Transverse colon (tissue), 4 donors: ENCODE measurements at regions not wholly inside any gene's neighbourhood (a gene's known extent, or its start where the extent isn't known, plus 50 kb on each side); places are given as distances from the start of the nearest gene placed in this dataset.
"Not testable (repeated sequence)": the region's sequence is repeated elsewhere in the genome, so short reads cannot be mapped to it uniquely, and the experiment has no call there.

ENCODE experiments used
- DNase-seq: peaks from one replicate; pipeline ENCODE4 v3.0.0-alpha.2; 2019
- H3K27ac ChIP-seq, 4 donors: fragments of 200-600 bp; sonication (generic); 2 replicates each; pipeline ENCODE4 v1.5.1; 2016 to 2018; ENCODE audit warnings: inconsistent platforms in 4 of 4
- H3K27me3 ChIP-seq: fragments of 200-600 bp; sonication (generic); 2 replicates; pipeline ENCODE4 v1.5.1; 2017; ENCODE audit warnings: inconsistent platforms
- H3K36me3 ChIP-seq, 4 donors: fragments of 200-600 bp; sonication (generic); 2 replicates each; pipeline ENCODE4 v1.5.1; 2017 to 2019; ENCODE audit warnings: inconsistent platforms in 4 of 4
- H3K4me1 ChIP-seq, 4 donors: fragments of 200-600 bp; sonication (generic); 2 replicates each; pipeline ENCODE4 v1.5.1; 2017 to 2020; ENCODE audit warnings: inconsistent platforms in 4 of 4
- H3K4me3 ChIP-seq, 4 donors: fragments of 200-600 bp; sonication (generic); 1 replicate in 1 of 4; 2 replicates in 3 of 4; pipeline versions ENCODE4 v1.5.1 to v1.6.1; 2017 to 2019; ENCODE audit warnings: inconsistent platforms in 4 of 4
- H3K9me3 ChIP-seq, 2 donors: fragments of 200-600 bp; sonication (generic); 2 replicates each; pipeline ENCODE4 v1.5.1; 2017 to 2019; ENCODE audit warnings: inconsistent platforms in 2 of 2
- EP300 ChIP-seq: sonication (generic); formaldehyde crosslinking; IDR thresholded peaks from one replicate; pipeline ENCODE4 v1.6.1; 2017; ENCODE audit warnings: antibody characterized with exemption, low read depth
- POLR2A ChIP-seq: fragments of 450-650 bp; IDR thresholded peaks from one replicate; pipeline ENCODE4 v1.6.1; 2016; ENCODE audit warnings: antibody characterized with exemption, mild to moderate bottlenecking, moderate library complexity
- POLR2AphosphoS5 ChIP-seq, 3 donors: sonication (generic); formaldehyde crosslinking; IDR thresholded peaks; one replicate each; pipeline ENCODE4 v1.6.1; 2016; ENCODE audit warnings: antibody characterized with exemption in 3 of 3
- WGBS, 2 donors: methylation state at CpG; one replicate each; pipeline ENCODE4 v1.1.5; 2018; ENCODE audit warnings: low coverage in 1 of 2; 5-methylcytosine and 5-hydroxymethylcytosine counted together
- in situ Hi-C, 4 donors: fragments of 200-750 bp; cut with MboI; loops; one replicate each; pipeline versions ENCODE4 v1.15.0 to v1.15.1; 2017; ENCODE audit warnings: low sequenced_read_pairs in 3 of 4, low pct_ligation_motif_present in 1 of 4, low pct_unique_long_range_greater_than_20kb in 1 of 4
- intact Hi-C: fragments of 100-400 bp; cut with DNase I; formaldehyde crosslinking; loops from one replicate; pipeline ENCODE4 v1.15.1; 2023; ENCODE audit warnings: low total_unique reads
- TF ChIP-seq, protein P1 (sequence below), 5 experiments: fragments of 200-600 bp in 3 of 5; fragments of 450-650 bp in 2 of 5; sonication (generic) in 3 of 5; IDR thresholded peaks; 1 replicate in 2 of 5; 2 replicates in 3 of 5; pipeline ENCODE4 v1.5.1; 2016 to 2017; ENCODE audit warnings: antibody characterized with exemption in 5 of 5, inconsistent platforms in 3 of 5, mild to moderate bottlenecking in 2 of 5, moderate library complexity in 1 of 5

DNA sequence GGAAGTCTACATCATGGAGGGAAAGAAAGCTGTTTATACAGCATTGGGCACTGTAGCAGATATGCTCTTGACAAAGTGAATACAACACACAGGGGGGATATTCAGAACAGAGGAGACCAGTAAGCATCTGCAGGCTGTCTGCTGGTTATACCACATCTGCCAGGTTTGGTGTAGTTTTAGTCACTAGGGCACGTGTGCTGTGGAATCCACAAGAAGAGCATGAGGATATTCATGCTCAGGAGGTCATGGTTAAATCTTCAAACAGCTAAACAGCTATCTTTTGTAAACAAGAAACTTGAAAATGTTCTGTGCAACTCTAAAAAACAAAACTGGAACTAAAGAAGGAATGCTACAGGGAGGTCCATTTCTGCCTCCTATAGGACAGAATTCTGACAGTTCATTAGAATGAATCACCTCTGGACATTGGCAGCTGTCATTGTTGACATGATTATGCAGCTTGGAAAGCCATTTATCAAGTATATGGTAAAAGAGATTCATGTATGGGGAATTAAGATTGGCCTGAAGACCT lies 175.8 kb downstream of the RCHY1 start:
- H3K9me3 ChIP-seq, result no peaks in the 10 kb centered on the region
- no peak for TF ChIP-seq POLR2A
- TF ChIP-seq, protein P1, sequence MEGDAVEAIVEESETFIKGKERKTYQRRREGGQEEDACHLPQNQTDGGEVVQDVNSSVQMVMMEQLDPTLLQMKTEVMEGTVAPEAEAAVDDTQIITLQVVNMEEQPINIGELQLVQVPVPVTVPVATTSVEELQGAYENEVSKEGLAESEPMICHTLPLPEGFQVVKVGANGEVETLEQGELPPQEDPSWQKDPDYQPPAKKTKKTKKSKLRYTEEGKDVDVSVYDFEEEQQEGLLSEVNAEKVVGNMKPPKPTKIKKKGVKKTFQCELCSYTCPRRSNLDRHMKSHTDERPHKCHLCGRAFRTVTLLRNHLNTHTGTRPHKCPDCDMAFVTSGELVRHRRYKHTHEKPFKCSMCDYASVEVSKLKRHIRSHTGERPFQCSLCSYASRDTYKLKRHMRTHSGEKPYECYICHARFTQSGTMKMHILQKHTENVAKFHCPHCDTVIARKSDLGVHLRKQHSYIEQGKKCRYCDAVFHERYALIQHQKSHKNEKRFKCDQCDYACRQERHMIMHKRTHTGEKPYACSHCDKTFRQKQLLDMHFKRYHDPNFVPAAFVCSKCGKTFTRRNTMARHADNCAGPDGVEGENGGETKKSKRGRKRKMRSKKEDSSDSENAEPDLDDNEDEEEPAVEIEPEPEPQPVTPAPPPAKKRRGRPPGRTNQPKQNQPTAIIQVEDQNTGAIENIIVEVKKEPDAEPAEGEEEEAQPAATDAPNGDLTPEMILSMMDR (IDR thresholded peaks at IDR 0.05), result no peak
- TF ChIP-seq POLR2AphosphoS5 (IDR thresholded peaks at IDR 0.05), result no peak
- no peak for TF ChIP-seq EP300
- 33 to 55% methylated on average over 1 of the region's 1 CpG for WGBS, 2 donors
- H3K36me3 ChIP-seq, result no peaks in the 10 kb centered on the region
- in situ Hi-C loops (no loop called here), intact Hi-C loops (no loop called here)
- no peak overlapping the region for H3K4me3 ChIP-seq
- no peaks in the 10 kb centered on the region for H3K27me3 ChIP-seq
- no peak for DNase-seq
- H3K27ac ChIP-seq, result no peak overlapping the region
- H3K4me1 ChIP-seq, result no peaks in the 10 kb centered on the region

DNA sequence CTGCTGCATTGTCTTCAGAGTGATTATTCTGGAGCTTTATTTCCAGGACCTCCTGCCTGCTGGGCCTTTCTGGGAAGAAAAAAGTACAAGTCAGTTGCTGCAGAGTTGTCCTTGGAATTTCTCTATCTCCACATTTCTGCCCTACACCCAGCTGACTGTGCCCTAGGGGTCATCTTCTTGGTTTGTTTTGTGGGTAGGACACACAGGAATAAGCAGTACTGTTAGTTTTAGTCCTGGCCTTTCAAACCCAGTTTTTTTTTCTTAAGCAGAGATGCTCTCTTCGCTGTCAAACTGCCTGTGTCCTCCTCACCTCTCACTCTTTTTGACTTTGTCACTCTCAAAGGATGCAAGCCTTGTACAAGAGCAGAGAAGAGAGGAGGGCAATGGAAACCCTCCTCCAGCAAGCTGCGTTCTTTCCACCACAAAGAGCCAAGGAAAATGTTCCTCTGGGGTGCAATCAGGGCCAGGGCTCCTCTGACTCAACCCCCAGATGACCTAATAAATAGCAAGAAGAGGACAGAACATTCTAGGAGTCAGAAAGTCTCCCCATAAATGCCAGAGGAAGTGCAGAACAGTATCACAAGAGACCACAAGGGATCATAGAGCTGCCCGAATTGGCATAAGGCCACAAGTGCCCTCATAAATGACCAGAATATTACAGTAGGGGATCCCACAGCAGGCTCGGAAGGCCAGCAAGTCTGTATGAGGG lies 186.2 kb downstream of the RCHY1 start:
- WGBS, 2 donors, result 50 to 70% methylated on average over 1 to 4 of the region's 4 CpGs
- Histone ChIP-seq H3K27me3 (no peaks in the 10 kb centered on the region), H3K4me3 (no peak overlapping the region), H3K27ac (peak overlapping the region in 1 of 4 donors; percentile 11), H3K4me1 (no peaks in the 10 kb centered on the region), H3K9me3 (peaks cover 0 to 3% of the 10 kb centered on the region in 2 donors), H3K36me3 (no peaks in the 10 kb centered on the region)
- in situ Hi-C loops, result no loop called here
- no peak for DNase-seq
- peak in 1 of 3 donors; percentile 43 for TF ChIP-seq POLR2AphosphoS5 (IDR thresholded peaks at IDR 0.05)
- TF ChIP-seq EP300, result peak; percentile 12
- no peak for TF ChIP-seq POLR2A
- intact Hi-C loops, result no loop called here

DNA sequence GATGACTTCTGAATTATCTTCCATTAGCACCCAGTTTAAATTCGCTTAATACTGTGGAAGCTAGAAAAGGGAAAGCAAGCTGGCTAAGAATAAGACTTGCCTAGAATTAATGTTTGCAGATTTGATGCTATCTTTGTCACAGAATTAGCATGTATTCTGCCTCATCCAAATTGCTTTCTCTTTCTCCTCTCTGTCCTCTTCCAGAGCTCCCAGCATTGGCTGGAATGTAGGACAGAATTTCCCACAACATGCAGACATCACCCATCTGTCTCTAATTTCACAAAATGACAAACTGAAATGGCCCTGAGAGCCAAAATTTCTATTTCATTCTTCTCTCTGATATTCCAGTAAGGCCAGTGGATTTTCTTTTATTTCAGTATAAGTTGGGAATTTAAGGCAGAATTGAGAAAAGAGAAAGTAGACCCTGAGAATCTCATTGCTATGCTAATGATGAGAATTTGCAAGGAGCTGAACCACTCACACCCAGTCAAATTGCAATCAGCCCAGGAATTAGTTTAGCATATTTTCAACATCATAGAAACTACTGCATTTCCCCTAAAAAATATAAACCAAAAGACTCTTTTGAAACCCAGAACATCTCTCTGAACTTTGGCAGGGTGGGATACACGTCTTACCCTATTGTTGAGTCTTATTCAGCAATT lies 188.8 kb downstream of the RCHY1 start:
- Histone ChIP-seq H3K27me3 (no peaks in the 10 kb centered on the region), H3K4me1 (no peaks in the 10 kb centered on the region), H3K36me3 (no peaks in the 10 kb centered on the region), H3K9me3 (no peaks in the 10 kb centered on the region), H3K27ac (peak overlapping the region in 3 of 4 donors; percentile 12 to 37 (median 22)), H3K4me3 (no peak overlapping the region)
- intact Hi-C loops (no loop called here), in situ Hi-C loops (no loop called here)
- DNase-seq, result no peak
- TF ChIP-seq EP300 (no peak), POLR2A (no peak), POLR2AphosphoS5 (IDR thresholded peaks at IDR 0.05) (no peak)
- TF ChIP-seq, protein P1 (IDR thresholded peaks at IDR 0.05), result no peak
- 67 to 71% methylated on average over 2 of the region's 2 CpGs for WGBS, 2 donors

DNA sequence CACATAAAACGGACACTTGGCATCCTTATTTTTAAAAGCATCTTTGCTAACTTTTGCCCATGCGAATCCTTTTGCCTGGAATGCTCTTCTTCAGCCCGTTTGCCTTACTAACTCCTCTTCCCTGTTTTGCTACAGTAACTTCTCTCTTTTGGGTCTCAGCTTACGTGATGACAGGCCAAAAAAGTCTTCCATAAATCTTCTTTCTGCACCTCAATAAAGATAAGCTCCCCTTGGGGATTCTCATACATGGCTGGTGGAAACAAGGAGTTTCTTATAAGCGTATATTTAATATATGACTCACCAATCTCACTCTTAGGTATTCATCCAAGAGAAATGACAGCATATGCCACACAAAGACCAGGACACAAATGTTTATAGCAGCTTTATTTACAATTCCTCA lies 192.7 kb downstream of the RCHY1 start:
- intact Hi-C loops (no loop called here), in situ Hi-C loops (no loop called here)
- no peak for DNase-seq
- TF ChIP-seq POLR2AphosphoS5 (IDR thresholded peaks at IDR 0.05) (no peak), EP300 (no peak), POLR2A (no peak)
- TF ChIP-seq, protein P1 (IDR thresholded peaks at IDR 0.05), result no peak
- WGBS, 2 donors, result 69 to 72% methylated on average over 5 of the region's 5 CpGs
- H3K9me3 ChIP-seq, result peaks cover 0 to 5% of the 10 kb centered on the region in 2 donors
- H3K27me3 ChIP-seq, result no peaks in the 10 kb centered on the region
- no peaks in the 10 kb centered on the region for H3K36me3 ChIP-seq
- no peak overlapping the region for H3K27ac ChIP-seq
- no peaks in the 10 kb centered on the region for H3K4me1 ChIP-seq
- no peak overlapping the region for H3K4me3 ChIP-seq

DNA sequence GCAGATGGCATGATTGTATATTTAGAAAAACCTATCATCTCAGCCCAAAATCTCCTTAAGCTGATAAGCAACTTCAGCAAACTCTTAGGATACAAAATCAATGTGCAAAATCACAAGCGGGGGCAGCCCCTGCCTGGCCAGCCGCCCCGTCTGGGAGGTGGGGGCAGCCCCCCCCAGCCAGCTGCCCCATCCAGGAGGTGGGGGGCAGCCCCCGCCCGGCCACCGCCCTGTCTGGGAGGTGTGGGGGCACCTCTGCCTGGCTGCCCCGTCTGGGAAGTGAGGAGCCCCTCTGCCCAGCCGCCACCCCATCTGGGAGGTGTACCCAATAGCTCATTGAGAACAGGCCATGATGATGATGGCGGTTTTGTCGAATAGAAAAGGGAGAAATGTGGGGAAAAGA lies 196.6 kb downstream of the RCHY1 start:
- H3K27ac ChIP-seq, intact Hi-C loops, H3K27me3 ChIP-seq, H3K36me3 ChIP-seq, H3K9me3 ChIP-seq, in situ Hi-C loops, H3K4me3 ChIP-seq, H3K4me1 ChIP-seq, DNase-seq: not testable (repeated sequence)
- WGBS, 2 donors, result 83 to 84% methylated on average over 5 to 10 of the region's 10 CpGs
